Amniotic epithelial cell (primary cell): ENCODE measurements at regions not wholly inside any gene's neighbourhood (a gene's known extent, or its start where the extent isn't known, plus 50 kb on each side); places are given as distances from the start of the nearest gene placed in this dataset.
A peak's percentile ranks its signal among the peaks of the same experiment; 100 is the strongest.
"Not testable (repeated sequence)": the region's sequence is repeated elsewhere in the genome, so short reads cannot be mapped to it uniquely, and the experiment has no call there.

ENCODE experiments used
- DNase-seq: peaks from one replicate; pipeline ENCODE4 v3.0.0-alpha.2; 2010; ENCODE audit warnings: low read depth

- DNase-seq: no peak
Measured at GRCh38 chr6:101013612-101014195, 132.6 kb upstream of the ASCC3 start.

DNA sequence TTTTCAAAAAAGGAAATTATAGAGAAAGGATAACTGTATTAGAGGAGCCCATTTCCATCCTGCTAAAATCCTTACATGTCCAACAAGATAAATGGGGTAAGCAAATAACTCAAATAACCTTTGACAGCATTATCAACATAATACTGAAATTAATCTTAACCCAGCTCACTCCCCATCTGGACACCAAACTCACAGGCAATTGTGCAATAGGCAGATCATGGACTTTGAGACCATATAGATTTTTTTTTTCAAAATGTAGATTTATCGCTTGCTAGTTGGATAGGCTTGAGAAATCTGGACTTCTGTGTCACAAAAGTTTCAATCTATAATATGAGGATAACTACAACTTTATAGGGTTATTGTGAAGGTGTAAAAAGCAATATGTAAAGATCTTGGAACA, 134.4 kb upstream of the ASCC3 start:
- no peak for DNase-seq

DNA sequence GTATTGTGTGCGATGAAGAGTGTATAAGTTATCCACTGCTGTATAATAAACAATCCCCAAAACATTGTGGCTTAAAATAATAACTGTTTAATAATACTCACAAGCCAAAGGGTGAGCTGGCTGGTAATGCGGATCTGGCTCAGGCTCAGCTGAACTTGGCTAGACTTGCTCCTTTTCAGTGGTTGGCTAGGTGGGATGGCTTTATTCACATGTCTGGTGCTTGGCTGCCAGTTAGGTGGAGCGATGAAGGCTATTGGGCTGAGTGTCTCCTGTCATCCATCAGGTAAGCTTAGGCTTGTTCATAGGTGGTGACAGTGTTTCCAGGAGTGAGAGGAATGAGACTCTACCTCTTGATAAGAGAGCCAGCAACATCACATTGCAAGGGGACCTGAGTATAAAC, 135.0 kb upstream of the ASCC3 start:
- no peak for DNase-seq

DNA sequence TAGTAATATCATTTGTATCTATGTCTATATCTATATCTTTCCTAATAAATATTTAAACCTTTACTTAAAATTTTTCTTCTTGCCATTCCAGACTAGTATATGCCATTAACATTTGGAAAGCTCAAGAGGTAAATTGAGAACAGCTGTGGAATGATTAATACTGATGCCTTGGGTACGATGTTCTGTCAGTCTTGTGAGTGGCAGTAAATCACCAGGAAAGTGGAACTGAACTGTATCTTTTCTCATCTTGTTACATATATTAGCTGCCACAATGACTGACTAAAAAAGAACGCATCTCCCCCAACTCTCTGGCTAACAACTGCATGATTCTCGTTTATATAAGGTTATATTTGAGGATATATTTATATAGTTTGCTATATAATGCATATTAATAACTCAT, 137.0 kb upstream of the ASCC3 start:
- DNase-seq: no peak

DNA sequence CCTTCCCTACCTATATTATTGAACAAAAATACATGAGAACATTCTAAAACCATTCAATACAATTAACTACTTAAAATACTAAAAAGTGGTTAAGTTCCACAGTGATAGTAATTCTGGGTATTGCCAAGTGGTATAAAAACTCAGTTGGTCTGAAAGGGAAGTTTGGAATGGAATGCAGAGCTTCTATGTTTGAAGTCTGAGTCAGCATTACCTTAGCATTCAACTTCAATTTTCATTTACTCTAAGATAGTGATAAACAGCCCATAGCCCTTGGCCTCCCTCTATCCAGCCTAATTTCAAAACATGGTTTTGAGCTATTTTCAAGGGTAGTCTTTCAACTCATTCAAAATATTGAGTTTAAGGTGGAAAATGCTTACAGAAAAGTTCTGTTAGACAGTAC, 140.4 kb upstream of the ASCC3 start:
- DNase-seq: no peak

DNA sequence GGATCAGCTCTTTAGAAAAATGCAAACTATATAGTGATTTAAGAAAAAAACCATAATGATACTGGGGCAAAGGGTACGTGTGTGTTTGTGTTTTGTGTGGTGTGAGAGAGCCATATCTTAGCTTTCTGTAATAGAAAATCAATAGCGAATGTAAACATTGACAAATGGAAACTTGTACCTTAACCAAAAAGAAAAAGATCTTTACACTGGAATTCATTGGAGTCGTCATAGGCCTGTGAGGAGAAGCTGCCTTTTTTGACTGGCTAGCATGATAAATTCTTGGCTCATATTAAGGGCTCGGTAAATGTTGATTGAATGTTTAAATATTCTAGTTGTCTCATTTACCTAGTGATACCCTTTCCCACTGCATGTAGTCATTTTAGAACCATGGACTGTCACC, 161.8 kb upstream of the ASCC3 start:
- DNase-seq: no peak

GRCh38 chr6:101058296-101058695, 177.2 kb upstream of the ASCC3 start:
- no peak for DNase-seq

GRCh38 chr6:101066481-101066880, 185.4 kb upstream of the ASCC3 start:
- DNase-seq: no peak

- DNase-seq: no peak
Measured at GRCh38 chr6:101069191-101069795, 188.2 kb upstream of the ASCC3 start.

- DNase-seq: no peak
Measured at GRCh38 chr6:101070044-101070608, 189.0 kb upstream of the ASCC3 start.

GRCh38 chr6:101077344-101077743, 196.2 kb upstream of the ASCC3 start:
- no peak for DNase-seq

DNA sequence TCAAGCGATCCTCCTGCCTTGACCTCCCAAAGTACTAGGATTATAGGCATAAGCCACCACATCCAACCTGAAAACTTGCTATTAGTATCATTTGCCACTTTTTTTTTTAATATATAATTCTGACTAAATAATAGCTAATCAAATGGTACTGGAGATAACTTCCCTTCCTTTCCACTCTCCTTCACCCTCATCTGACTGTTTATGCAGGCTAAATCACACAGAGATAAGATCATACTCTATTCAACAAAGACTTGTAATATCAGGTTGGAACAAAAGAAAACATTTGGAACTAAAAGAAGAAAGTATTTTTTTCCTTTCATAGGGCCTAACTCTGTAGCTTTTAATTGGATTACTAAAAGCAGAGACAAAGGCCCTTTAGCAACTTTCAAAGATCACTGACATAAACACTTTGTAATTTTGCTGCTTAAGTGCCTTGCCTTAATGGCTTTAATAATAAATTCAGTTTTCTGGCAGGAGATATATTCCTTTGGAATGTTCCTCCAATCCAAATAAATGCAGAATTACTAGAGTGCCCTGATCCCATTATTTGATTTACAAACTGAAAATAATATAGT, 198.7 kb upstream of the ASCC3 start:
- no peak for DNase-seq

DNA sequence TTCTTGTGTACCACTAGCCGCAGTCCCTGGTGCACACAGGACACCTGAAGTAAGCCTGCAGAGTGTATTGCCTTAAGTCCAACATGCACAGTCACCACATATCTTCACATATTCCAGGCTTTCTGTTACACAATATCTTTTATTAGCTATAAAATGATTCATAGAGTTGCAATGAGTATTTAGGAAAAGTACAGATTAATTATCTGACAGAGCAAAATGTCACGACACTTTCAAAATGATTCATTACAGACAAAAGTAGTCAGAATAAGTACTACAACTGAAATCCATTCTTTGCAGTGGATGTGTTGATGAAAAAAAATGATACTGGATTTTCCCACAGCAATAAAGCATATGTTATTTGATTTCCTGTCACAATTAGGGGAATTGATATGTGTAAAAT, 199.5 kb upstream of the ASCC3 start:
- DNase-seq: peak; percentile 78

- peak; percentile 94 for DNase-seq
Measured at GRCh38 chr6:101083533-101084175, 202.5 kb upstream of the ASCC3 start.

- DNase-seq: peak; percentile 79
Measured at GRCh38 chr6:101085327-101085726, 204.2 kb upstream of the ASCC3 start.

GRCh38 chr6:101086473-101086872, 205.3 kb upstream of the ASCC3 start:
- DNase-seq: no peak

- DNase-seq: no peak
Measured at GRCh38 chr6:101088594-101088993, 207.5 kb upstream of the ASCC3 start.

DNA sequence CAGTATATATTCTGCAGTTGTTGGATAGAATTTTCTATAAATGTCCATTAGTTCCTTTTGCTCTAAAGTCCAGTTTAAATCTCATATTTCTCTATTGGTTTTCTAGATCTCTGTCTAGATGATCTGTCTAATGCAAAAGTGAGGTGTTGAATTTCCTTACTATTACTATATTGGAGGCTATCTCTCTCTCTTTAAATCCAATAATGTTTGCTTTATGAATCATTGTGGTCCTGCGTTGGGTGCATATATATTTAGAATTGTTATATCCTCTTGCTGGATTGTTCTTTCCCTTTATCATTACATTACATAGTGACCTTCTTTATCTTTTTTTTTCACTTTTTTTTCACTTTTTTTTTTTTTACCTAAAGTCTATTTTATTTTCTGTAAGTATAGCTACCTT, 208.5 kb upstream of the ASCC3 start:
- no peak for DNase-seq

DNA sequence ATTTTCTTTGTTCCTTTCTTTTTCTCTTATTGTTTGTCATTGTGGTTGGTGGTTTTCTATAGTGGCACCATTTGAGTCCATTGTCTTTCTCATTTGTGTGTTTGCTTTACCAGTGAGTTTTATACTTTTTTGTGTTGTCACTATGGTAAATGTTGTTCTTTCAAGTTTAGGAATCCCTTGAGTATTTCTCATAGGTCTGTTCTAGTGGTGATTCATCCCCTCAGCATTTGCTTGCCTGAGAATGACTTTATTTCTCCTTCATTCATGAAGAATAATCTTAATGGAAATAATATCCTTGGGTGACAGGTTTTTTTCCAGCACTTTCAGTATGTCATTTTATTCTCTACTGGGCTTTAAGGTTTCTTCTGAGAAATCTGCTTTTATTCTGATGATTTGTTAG, 209.2 kb upstream of the ASCC3 start:
- DNase-seq: no peak

- not testable (repeated sequence) for DNase-seq
Measured at GRCh38 chr6:101098605-101099004, 217.5 kb upstream of the ASCC3 start.

DNA sequence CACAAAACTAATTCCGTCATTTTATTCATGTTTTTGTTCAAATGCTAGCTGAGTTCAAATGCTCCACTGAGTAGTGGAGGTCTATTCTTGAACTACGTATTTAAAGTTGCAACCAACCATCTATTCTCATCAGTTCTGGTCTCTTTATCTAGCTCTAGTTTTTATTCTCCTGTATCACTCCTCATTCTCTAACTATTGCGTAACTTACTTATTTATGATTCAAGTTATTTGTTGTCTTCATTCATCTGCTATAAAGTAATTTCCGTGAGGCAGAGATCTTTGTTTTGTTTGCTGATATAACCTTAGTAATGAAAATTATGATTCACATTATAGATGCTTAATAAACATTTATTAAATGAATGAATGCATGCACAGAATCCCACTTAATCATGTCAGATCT, 221.6 kb upstream of the ASCC3 start:
- no peak for DNase-seq

GRCh38 chr6:101108286-101108685, 227.2 kb upstream of the ASCC3 start:
- DNase-seq: no peak

DNA sequence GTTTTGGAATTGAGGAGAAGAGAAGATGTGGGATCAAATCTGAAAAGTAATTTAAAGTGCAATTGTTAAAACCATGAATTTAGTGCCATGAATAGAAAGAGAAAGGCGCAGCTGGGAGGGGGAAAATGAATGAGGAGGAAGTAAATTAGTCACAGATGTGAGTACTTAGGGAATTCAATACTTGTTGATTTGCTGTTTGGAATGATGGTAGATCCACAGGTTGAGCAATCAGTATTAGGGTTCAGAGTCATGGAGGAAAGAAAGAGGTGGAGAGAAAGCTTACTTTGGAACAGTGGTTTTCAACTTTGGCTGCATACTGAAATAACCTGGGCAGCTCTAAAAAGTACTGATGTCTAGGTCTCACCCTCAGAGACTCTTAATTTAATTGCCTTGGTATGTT, 229.7 kb upstream of the ASCC3 start:
- no peak for DNase-seq
